ENCODE measurements at regions not wholly inside any gene's neighbourhood (a gene's known extent, or its start where the extent isn't known, plus 50 kb on each side); places are given as distances from the start of the nearest gene placed in this dataset.

DNA sequence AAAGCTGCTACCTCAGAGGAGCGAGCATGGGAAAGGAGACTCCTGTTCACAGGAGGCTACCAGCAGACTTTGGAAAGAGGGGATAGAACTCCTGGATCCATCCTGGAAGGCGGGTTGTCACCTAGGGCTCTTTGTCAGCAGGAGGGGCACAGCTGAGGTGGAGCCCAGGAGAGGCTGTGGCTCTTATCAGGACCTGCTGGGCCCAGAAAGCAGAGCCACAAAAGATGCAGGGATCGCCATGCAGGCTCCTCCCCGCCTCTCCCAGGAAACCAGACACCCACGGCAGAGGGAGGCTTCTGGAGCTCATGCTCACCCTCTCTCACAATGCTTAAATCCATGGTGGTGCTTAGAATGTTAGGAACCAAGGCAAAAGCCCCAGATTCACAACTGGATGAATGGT, 994.2 kb downstream of the UQCRFS1 start:
- H3K9me3 Mint-ChIP-seq, result no peaks in the 10 kb centered on the region
- no peak overlapping the region for H3K4me3 Mint-ChIP-seq
- no peaks in the 10 kb centered on the region for H3K4me1 Mint-ChIP-seq

GRCh38 chr19:28217022-28217421, 995.9 kb downstream of the UQCRFS1 start:
- DNase-seq, result no peak
- Mint-ChIP-seq H3K9me3 (peaks cover 0 to 2% (median 0%) of the 10 kb centered on the region in 6 donors), H3K27me3 (ENCODE audit: low read depth in 3 of 3) (peaks cover 1 to 17% (median 9%) of the 10 kb centered on the region in 3 donors), H3K36me3 (no peaks in the 10 kb centered on the region), H3K4me3 (no peak overlapping the region), H3K27ac (no peak overlapping the region), H3K4me1 (no peaks in the 10 kb centered on the region)

More for the DNA sequence above, 994.2 kb downstream of the UQCRFS1 start:
- H3K27ac Mint-ChIP-seq, result no peak overlapping the region
- no peak for DNase-seq
- peaks cover 1 to 15% (median 9%) of the 10 kb centered on the region in 3 donors for H3K27me3 Mint-ChIP-seq (ENCODE audit: low read depth in 3 of 3)
- no peaks in the 10 kb centered on the region for H3K36me3 Mint-ChIP-seq

GRCh38 chr19:28213470-28214082, 999.4 kb downstream of the UQCRFS1 start:
- H3K36me3 Mint-ChIP-seq, result no peaks in the 10 kb centered on the region
- H3K4me1 Mint-ChIP-seq, result peaks cover 10 to 13% of the 10 kb centered on the region in 2 donors
- no peak overlapping the region for H3K4me3 Mint-ChIP-seq

DNA sequence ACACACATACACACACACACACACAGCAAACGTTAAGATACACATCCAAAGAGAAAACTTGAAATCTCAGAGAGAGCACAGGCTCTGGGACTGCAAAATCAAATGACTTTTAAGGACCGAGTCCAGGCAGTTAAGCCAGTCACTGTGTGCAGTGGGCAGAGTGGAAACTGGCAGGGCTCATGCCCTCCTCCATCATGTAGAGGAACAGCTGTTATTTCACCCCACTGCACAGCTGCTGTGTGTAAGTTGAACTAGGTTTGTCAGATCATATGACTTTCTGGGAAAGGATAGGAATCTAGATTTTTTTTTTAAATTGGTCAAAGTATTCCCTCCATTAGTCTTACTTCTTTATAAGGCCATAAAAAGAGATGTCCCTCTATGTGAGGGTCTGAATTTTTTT, 1002.1 kb downstream of the UQCRFS1 start:
- H3K4me3 Mint-ChIP-seq, result no peak overlapping the region
- DNase-seq, result no peak
- peaks cover 16 to 18% of the 10 kb centered on the region in 2 donors for H3K4me1 Mint-ChIP-seq
- peaks cover 0 to 2% (median 0%) of the 10 kb centered on the region in 6 donors for H3K9me3 Mint-ChIP-seq
- no peaks in the 10 kb centered on the region for H3K36me3 Mint-ChIP-seq
- H3K27ac Mint-ChIP-seq, result no peak overlapping the region
- peaks cover 8 to 30% (median 10%) of the 10 kb centered on the region in 3 donors for H3K27me3 Mint-ChIP-seq (ENCODE audit: low read depth in 3 of 3)

More at GRCh38 chr19:28213470-28214082, 999.4 kb downstream of the UQCRFS1 start:
- peaks cover 8 to 23% (median 12%) of the 10 kb centered on the region in 3 donors for H3K27me3 Mint-ChIP-seq (ENCODE audit: low read depth in 3 of 3)
- peaks cover 0 to 2% (median 0%) of the 10 kb centered on the region in 6 donors for H3K9me3 Mint-ChIP-seq
- no peak overlapping the region for H3K27ac Mint-ChIP-seq
- DNase-seq, result no peak

DNA sequence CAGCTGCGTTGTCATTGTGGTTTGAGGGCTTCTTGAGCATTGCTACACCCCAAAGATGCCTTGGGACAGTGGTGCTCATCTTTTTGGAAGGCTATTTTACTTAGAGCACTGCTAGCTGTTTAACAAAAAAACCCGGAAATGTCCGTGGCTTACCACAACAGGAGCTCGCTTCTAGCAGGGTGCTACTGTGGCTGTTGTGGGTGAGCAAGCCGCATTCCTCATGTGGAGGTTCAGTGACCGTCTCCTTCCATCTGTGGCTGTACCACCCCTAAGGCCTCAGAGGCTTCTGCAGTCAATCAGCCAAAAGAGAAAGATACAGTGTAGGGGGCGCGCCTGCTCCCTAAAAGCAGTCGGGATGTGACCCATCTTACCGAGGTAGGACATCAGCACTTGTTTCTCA, 1004.2 kb downstream of the UQCRFS1 start:
- peaks cover 16 to 18% of the 10 kb centered on the region in 2 donors for H3K4me1 Mint-ChIP-seq
- no peaks in the 10 kb centered on the region for H3K36me3 Mint-ChIP-seq
- H3K27me3 Mint-ChIP-seq (ENCODE audit: low read depth in 3 of 3), result peaks cover 3 to 25% (median 7%) of the 10 kb centered on the region in 3 donors
- peak overlapping the region in 4 of 5 donors; percentile 4 to 69 (median 20) for H3K4me3 Mint-ChIP-seq
- DNase-seq, result peak; percentile 19 to 38 (median 24)
- peak overlapping the region in 2 of 6 donors; percentile 15 to 17 for H3K27ac Mint-ChIP-seq
- H3K9me3 Mint-ChIP-seq, result peaks cover 0 to 4% (median 0%) of the 10 kb centered on the region in 6 donors

DNA sequence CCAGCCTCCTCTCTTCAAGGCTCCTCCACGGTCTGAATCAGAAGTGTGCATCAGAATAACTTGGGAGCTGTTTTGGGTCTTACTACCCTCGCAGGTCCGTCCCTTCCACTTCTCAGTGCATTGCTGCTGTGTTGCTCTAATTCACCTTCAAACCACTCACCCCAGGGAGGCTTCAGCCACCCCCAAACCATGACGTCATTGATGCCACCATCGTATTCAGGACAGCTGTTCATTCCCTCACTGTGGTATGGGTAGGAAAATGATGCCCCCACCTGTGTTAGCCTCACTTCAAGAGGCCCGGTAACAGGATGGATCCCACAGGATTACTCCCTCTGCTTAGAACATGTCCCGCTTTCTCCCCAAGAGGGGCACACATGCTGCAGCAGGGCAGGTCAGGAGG, 1005.7 kb downstream of the UQCRFS1 start:
- Mint-ChIP-seq H3K4me3 (no peak overlapping the region), H3K9me3 (peaks cover 0 to 6% (median 2%) of the 10 kb centered on the region in 6 donors), H3K27me3 (ENCODE audit: low read depth in 3 of 3) (peaks cover 3 to 20% (median 8%) of the 10 kb centered on the region in 3 donors), H3K27ac (no peak overlapping the region), H3K36me3 (no peaks in the 10 kb centered on the region), H3K4me1 (peaks cover 16 to 18% of the 10 kb centered on the region in 2 donors)
- no peak for DNase-seq

DNA sequence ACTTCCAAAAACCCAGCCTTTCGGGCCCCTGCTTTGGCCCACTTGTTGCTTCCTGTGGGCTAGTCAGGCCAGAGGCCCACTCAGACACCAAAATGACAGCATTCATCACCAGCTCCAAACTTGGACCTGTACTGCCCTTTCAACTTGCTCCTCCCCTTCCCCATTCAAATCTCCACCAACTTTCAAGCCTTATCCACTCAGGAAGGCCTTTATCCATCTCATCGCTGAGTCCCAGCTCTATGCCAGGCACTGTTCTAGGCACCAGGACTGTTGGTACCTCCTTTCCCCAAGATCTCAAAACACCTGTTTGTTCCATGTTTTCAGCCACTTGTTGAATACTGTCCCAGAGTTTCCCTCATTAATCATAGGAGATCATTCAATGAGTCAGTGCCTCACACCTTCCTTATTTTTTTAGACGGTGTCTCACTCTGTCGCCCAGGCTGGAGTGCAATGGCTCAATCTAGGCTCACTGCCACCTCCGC, 1011.4 kb downstream of the UQCRFS1 start:
- Mint-ChIP-seq H3K4me1 (no peaks in the 10 kb centered on the region), H3K27ac (no peak overlapping the region), H3K27me3 (ENCODE audit: low read depth in 3 of 3) (peaks cover 3 to 9% (median 6%) of the 10 kb centered on the region in 3 donors), H3K4me3 (no peak overlapping the region), H3K36me3 (no peaks in the 10 kb centered on the region), H3K9me3 (peaks cover 0 to 6% (median 4%) of the 10 kb centered on the region in 6 donors)
- no peak for DNase-seq

GRCh38 chr19:28199323-28199722, 1013.6 kb downstream of the UQCRFS1 start:
- H3K4me3 Mint-ChIP-seq, result no peak overlapping the region
- peaks cover 0 to 6% (median 3%) of the 10 kb centered on the region in 6 donors for H3K9me3 Mint-ChIP-seq
- no peaks in the 10 kb centered on the region for H3K36me3 Mint-ChIP-seq
- peaks cover 3 to 10% (median 5%) of the 10 kb centered on the region in 3 donors for H3K27me3 Mint-ChIP-seq (ENCODE audit: low read depth in 3 of 3)
- H3K27ac Mint-ChIP-seq, result no peak overlapping the region
- DNase-seq, result no peak
- H3K4me1 Mint-ChIP-seq, result no peaks in the 10 kb centered on the region

- Mint-ChIP-seq H3K9me3 (peaks cover 0 to 3% (median under 1%) of the 10 kb centered on the region in 6 donors), H3K4me3 (no peak overlapping the region), H3K27ac (no peak overlapping the region), H3K27me3 (ENCODE audit: low read depth in 3 of 3) (peaks cover 3 to 10% (median 8%) of the 10 kb centered on the region in 3 donors), H3K36me3 (no peaks in the 10 kb centered on the region), H3K4me1 (no peaks in the 10 kb centered on the region)
- DNase-seq, result no peak
Measured at GRCh38 chr19:28196961-28197360, 1016.0 kb downstream of the UQCRFS1 start.

DNA sequence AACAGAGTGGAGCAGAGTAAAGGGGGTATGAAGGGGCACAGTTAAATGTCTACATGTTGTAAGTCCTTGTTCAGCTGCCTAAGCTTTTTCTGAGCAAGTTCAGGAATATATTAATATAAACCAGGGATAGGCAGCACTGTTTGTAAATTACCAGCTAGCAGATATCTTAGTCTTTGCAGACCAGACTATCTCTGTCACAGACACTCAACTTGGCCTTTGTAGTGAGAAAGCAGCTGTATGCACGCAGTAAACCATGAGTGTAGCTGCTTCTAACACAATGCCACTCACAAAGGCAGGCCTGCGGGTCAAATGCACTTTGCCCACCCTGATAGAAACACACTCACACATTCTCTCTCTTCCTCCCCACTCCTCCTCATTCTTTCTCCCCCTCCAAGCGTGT, 1016.9 kb downstream of the UQCRFS1 start:
- Mint-ChIP-seq H3K4me1 (no peaks in the 10 kb centered on the region), H3K4me3 (no peak overlapping the region), H3K27me3 (ENCODE audit: low read depth in 3 of 3) (peaks cover 5 to 10% (median 8%) of the 10 kb centered on the region in 3 donors), H3K36me3 (no peaks in the 10 kb centered on the region), H3K9me3 (no peaks in the 10 kb centered on the region), H3K27ac (peak overlapping the region in 1 of 6 donors; percentile 63)
- DNase-seq, result no peak

GRCh38 chr19:28185646-28186045, 1027.3 kb downstream of the UQCRFS1 start:
- no peak overlapping the region for H3K4me3 Mint-ChIP-seq
- no peak for DNase-seq
- H3K4me1 Mint-ChIP-seq, result no peaks in the 10 kb centered on the region
- no peak overlapping the region for H3K27ac Mint-ChIP-seq
- H3K9me3 Mint-ChIP-seq, result peaks cover 0 to 18% (median 4%) of the 10 kb centered on the region in 6 donors
- peaks cover 1 to 5% (median 1%) of the 10 kb centered on the region in 3 donors for H3K27me3 Mint-ChIP-seq (ENCODE audit: low read depth in 3 of 3)
- peaks cover 0 to 5% (median 0%) of the 10 kb centered on the region in 3 donors for H3K36me3 Mint-ChIP-seq

DNA sequence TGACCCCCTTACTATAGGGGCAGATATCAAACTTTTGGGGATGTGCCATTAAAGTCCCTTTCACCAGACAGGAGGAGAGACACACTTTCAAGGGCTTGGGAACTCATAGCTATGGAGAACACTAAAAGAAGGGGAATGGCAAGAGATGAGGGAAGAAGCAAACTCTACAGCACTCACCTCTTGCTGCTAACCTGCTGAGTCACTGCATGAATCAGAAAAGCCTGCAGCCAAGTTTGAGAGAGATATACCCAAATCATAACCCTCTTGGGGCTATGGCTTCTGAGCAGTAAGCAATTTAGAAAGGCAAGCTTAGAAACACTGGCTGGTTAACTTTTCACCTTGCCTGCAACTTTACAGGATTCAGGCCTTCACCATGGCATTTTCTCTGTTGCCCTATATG, 1028.0 kb downstream of the UQCRFS1 start:
- Mint-ChIP-seq H3K27ac (no peak overlapping the region), H3K27me3 (ENCODE audit: low read depth in 3 of 3) (peaks cover 1 to 3% (median 1%) of the 10 kb centered on the region in 3 donors), H3K9me3 (peaks cover 0 to 18% (median 4%) of the 10 kb centered on the region in 6 donors), H3K36me3 (peaks cover 0 to 5% (median 0%) of the 10 kb centered on the region in 3 donors), H3K4me1 (no peaks in the 10 kb centered on the region), H3K4me3 (no peak overlapping the region)
- no peak for DNase-seq

DNA sequence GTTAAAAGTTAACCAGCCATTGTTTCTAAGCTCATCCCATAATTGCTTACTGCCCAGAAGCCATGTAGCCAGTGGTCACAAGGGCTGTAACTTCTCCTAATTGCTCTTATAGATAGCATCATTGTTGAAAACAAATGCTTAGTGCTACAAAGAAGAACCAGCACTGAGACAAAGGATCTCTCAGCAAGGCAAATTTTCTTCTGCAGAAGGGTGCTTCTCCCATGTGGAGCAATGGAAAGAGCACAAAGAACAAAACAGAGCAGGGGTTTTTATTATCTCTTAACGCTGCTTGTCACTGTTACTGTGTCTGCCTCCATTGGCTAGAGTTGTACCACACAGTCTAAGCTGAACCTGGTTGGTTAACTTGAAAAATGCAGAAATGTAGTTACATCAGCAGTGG, 1036.8 kb downstream of the UQCRFS1 start:
- peaks cover 0 to 3% (median 0%) of the 10 kb centered on the region in 3 donors for H3K36me3 Mint-ChIP-seq
- H3K9me3 Mint-ChIP-seq, result peaks cover 7 to 34% (median 16%) of the 10 kb centered on the region in 6 donors
- no peak overlapping the region for H3K4me3 Mint-ChIP-seq
- H3K4me1 Mint-ChIP-seq, result no peaks in the 10 kb centered on the region
- H3K27me3 Mint-ChIP-seq (ENCODE audit: low read depth in 3 of 3), result peaks cover 4 to 5% (median 5%) of the 10 kb centered on the region in 3 donors
- no peak overlapping the region for H3K27ac Mint-ChIP-seq
- DNase-seq, result no peak

DNA sequence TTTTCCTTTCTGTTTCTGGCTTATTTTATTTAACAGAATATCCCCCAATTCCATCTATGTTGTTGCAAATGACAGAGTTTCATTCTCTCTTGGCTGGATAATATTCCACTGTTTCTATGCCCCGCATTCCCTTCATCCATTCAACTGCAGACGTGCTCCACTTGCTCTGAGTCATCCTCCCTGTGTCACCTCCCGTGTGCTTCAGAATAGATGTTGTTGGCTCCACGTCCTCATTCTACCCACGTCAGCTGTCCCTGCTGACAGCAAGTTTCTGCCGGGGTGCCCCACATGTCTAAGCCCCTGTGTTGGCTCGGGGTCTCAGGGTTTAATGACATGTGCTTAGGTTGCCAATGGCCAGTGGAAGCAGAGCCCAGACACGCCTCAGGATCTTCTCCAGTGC, 1041.0 kb downstream of the UQCRFS1 start:
- H3K27me3 Mint-ChIP-seq (ENCODE audit: low read depth in 3 of 3), result peaks cover under 1 to 8% (median 8%) of the 10 kb centered on the region in 3 donors
- peaks cover 0 to 3% (median 0%) of the 10 kb centered on the region in 3 donors for H3K36me3 Mint-ChIP-seq

More for the DNA sequence above, 1041.0 kb downstream of the UQCRFS1 start:
- no peak for DNase-seq
- Mint-ChIP-seq H3K4me3 (no peak overlapping the region), H3K9me3 (peaks cover 3 to 23% (median 12%) of the 10 kb centered on the region in 6 donors), H3K27ac (no peak overlapping the region), H3K4me1 (no peaks in the 10 kb centered on the region)

All from immature natural killer cell (primary cell).